ENCODE measurements at regions not wholly inside any gene's neighbourhood (a gene's known extent, or its start where the extent isn't known, plus 50 kb on each side); places are given as distances from the start of the nearest gene placed in this dataset.
"Not testable (repeated sequence)": the region's sequence is repeated elsewhere in the genome, so short reads cannot be mapped to it uniquely, and the experiment has no call there.

DNA sequence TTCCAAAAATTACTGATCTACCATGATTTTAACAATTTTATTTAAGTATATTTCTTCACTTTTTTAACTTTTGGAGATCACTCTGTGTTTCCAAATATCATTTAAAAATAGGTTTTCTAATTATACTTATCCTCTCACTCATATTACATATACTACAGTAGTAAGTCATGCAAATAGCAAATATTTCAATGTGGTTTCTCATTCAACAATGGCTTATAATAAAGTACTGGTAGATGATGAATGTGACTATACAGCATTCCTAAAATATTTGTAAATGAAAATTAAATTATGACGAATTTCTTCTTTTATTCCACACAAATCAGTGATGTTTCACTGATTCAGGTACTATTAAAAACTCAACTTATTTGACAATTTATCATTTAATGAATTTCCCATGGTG, 176.3 kb upstream of the MEF2C start:
- H3K9me3 ChIP-seq = no peaks in the 10 kb centered on the region
- no peak overlapping the region for H3K27ac ChIP-seq
- H3K4me3 ChIP-seq = no peak overlapping the region
- intact Hi-C loops (cut with DNase I) = no loop called here
- no peaks in the 10 kb centered on the region for H3K36me3 ChIP-seq
- H3K27me3 ChIP-seq = no peaks in the 10 kb centered on the region
- DNase-seq (ENCODE audit: low spot score in 2 of 2) = no peak
- TF ChIP-seq, protein P1, sequence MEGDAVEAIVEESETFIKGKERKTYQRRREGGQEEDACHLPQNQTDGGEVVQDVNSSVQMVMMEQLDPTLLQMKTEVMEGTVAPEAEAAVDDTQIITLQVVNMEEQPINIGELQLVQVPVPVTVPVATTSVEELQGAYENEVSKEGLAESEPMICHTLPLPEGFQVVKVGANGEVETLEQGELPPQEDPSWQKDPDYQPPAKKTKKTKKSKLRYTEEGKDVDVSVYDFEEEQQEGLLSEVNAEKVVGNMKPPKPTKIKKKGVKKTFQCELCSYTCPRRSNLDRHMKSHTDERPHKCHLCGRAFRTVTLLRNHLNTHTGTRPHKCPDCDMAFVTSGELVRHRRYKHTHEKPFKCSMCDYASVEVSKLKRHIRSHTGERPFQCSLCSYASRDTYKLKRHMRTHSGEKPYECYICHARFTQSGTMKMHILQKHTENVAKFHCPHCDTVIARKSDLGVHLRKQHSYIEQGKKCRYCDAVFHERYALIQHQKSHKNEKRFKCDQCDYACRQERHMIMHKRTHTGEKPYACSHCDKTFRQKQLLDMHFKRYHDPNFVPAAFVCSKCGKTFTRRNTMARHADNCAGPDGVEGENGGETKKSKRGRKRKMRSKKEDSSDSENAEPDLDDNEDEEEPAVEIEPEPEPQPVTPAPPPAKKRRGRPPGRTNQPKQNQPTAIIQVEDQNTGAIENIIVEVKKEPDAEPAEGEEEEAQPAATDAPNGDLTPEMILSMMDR (IDR thresholded peaks at IDR 0.05) = no peak
- H3K4me1 ChIP-seq = no peaks in the 10 kb centered on the region

DNA sequence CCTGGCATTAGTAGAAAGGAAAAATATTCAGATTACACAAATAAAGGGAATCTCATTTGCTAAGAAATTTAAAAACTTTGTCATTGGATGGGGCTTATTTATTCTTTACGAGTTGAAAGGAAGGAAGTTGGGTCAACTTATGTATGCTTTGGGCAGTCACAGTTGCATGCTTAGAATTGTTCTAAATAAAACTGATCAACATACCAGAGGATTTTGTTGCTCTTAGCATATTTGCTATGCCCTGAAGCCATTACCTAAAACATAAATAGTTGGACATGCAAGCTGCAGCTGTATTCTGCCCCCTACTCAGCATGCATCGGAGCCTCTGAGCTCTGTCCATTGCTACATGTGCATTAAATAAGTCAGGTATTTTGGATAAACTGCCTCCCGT, 172.7 kb upstream of the MEF2C start:
- Histone ChIP-seq H3K9me3 (no peaks in the 10 kb centered on the region), H3K36me3 (no peaks in the 10 kb centered on the region), H3K27me3 (no peaks in the 10 kb centered on the region), H3K4me1 (no peaks in the 10 kb centered on the region), H3K27ac (no peak overlapping the region), H3K4me3 (no peak overlapping the region)
- no peak for DNase-seq (ENCODE audit: low spot score in 2 of 2)
- TF ChIP-seq, protein P1 (IDR thresholded peaks at IDR 0.05) = no peak
- intact Hi-C loops (cut with DNase I) = no loop called here

DNA sequence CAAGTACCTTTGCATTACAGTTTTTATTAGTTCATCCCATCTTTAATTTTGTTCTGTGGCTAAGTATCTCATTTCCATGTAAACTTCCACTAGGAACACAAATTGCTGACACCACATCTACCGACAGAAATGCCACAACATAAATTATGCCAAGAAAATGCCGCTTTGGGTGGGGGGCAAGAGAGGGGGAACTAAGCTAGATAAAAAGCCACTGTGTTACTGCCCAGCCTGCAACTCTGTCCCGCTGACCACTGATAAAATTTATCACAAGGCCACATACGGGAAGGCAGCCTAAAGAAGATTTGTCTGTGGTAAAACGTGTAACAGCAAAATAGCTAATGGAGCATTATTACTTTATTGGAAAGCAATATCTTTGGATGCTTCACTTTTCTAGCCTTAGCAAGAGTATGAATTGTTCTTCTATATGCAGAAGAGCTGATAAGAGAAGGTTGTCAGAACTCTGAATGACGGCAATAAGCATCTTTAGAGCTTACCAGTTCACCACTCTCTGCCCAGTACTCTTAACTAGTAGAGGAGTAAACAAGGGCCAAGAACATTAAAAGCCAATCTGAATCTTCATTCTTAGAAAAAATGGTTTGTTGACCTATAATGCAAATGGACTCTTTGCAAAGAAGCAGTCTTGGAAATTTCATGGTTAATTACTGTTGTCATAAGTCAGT, 172.2 kb upstream of the MEF2C start:
- no peaks in the 10 kb centered on the region for H3K4me1 ChIP-seq
- DNase-seq (ENCODE audit: low spot score in 2 of 2) = no peak
- H3K4me3 ChIP-seq = no peak overlapping the region
- no peak overlapping the region for H3K27ac ChIP-seq
- intact Hi-C loops (cut with DNase I) = no loop called here
- no peaks in the 10 kb centered on the region for H3K27me3 ChIP-seq
- peaks cover 0 to 2% of the 10 kb centered on the region in 2 donors for H3K9me3 ChIP-seq
- TF ChIP-seq, protein P1 (IDR thresholded peaks at IDR 0.05) = no peak
- no peaks in the 10 kb centered on the region for H3K36me3 ChIP-seq

DNA sequence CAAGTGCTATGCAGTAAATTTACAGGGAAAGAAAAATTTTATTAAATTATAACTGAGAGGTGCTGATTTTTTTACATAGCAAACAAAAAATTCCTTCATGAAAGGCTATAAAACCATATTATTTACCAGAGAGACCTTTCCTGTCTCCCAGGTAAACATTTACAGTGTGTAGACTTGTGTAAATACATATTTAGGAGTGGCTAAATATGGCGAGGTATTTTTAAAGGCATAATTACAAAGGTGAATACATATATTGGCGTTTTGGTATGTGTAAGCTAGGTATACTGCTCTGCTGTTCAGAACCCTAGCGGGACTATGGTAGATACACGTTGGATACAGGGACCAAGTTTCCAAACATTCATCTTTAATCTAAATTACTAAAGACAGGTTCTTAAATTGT, 170.6 kb upstream of the MEF2C start:
- TF ChIP-seq, protein P1 (IDR thresholded peaks at IDR 0.05) = no peak

DNA sequence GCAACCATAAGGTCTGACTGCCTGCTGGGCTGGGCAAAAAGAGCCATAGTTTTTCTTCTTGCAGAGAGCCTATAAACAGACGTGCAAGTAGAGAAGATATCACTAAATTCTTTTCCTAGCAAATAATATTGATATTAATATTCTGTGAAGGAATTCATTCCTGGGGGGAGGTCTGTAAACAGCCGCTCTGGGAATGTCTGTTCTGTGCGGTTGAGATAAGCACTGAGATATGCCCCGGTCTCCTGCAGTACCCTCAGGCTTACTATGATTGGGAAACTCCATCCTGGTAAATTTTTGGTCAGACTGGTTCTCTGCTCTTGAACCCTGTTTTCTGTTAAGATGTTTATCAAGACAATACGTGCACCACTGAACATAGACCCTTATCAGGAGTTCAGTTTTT, 167.1 kb upstream of the MEF2C start:
- H3K9me3 ChIP-seq; intact Hi-C loops (cut with DNase I); H3K27me3 ChIP-seq; H3K4me3 ChIP-seq; H3K36me3 ChIP-seq; H3K4me1 ChIP-seq; H3K27ac ChIP-seq; DNase-seq (ENCODE audit: low spot score in 2 of 2): not testable (repeated sequence)

More for the DNA sequence above, 170.6 kb upstream of the MEF2C start:
- no peak overlapping the region for H3K27ac ChIP-seq
- H3K4me1 ChIP-seq = no peaks in the 10 kb centered on the region
- intact Hi-C loops (cut with DNase I) = no loop called here
- no peaks in the 10 kb centered on the region for H3K36me3 ChIP-seq
- peaks cover 0 to 6% of the 10 kb centered on the region in 2 donors for H3K9me3 ChIP-seq
- no peak overlapping the region for H3K4me3 ChIP-seq
- DNase-seq (ENCODE audit: low spot score in 2 of 2) = no peak
- H3K27me3 ChIP-seq = no peaks in the 10 kb centered on the region

DNA sequence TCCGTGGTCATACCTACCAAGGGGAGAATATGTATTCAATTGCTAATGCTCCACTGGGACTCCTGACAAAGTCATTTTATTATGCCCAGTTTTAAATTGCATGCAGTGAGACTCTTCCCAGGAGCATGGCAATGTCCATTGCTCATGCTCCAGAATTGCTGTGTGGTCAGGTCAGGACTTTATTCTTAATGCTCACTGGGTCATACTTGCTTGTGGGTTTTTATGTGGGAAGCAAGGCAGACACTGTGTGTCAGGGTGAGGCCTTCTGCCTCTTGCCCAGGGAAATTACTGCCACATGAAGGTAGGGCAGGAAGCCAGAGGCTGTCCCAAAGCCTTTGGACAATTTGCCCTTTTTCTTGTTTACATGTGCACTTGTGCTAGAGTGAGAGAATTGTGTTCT, 164.6 kb upstream of the MEF2C start:
- peaks cover 0 to 6% of the 10 kb centered on the region in 2 donors for H3K9me3 ChIP-seq
- H3K4me1 ChIP-seq = no peaks in the 10 kb centered on the region
- intact Hi-C loops (cut with DNase I) = no loop called here
- TF ChIP-seq, protein P1 (IDR thresholded peaks at IDR 0.05) = no peak
- DNase-seq (ENCODE audit: low spot score in 2 of 2) = no peak
- no peaks in the 10 kb centered on the region for H3K27me3 ChIP-seq
- H3K27ac ChIP-seq = no peak overlapping the region
- H3K36me3 ChIP-seq = no peaks in the 10 kb centered on the region
- H3K4me3 ChIP-seq = no peak overlapping the region
